GM21619 (cell line): ENCODE measurements at regions not wholly inside any gene's neighbourhood (a gene's known extent, or its start where the extent isn't known, plus 50 kb on each side); places are given as distances from the start of the nearest gene placed in this dataset.
"Not testable (repeated sequence)": the region's sequence is repeated elsewhere in the genome, so short reads cannot be mapped to it uniquely, and the experiment has no call there.

Source experiments
- ATAC-seq: cut with Tn5 transposase; IDR thresholded peaks from one replicate; pipeline ENCODE4 v1.9.1; 2021; ENCODE audit not compliant: unreplicated experiment

GRCh38 chr7:92976931-92977330 lies 140.6 kb upstream of the CDK6 start:
- no peak for ATAC-seq

GRCh38 chr7:92973974-92974373 lies 137.6 kb upstream of the CDK6 start:
- no peak for ATAC-seq

- no peak for ATAC-seq
These were observed 136.9 kb upstream of the CDK6 start for GRCh38 chr7:92973293-92973731.

- no peak for ATAC-seq
These were observed 136.1 kb upstream of the CDK6 start for GRCh38 chr7:92972441-92972840.

GRCh38 chr7:92969061-92969460 lies 132.7 kb upstream of the CDK6 start:
- no peak for ATAC-seq

GRCh38 chr7:92968502-92968901 lies 132.1 kb upstream of the CDK6 start:
- ATAC-seq, result peak; percentile 86

GRCh38 chr7:92967238-92967637 lies 130.9 kb upstream of the CDK6 start:
- no peak for ATAC-seq

GRCh38 chr7:92964141-92964540 lies 127.8 kb upstream of the CDK6 start:
- ATAC-seq, result no peak

GRCh38 chr7:92963566-92963965 lies 127.2 kb upstream of the CDK6 start:
- ATAC-seq, result no peak

- ATAC-seq, result no peak
These were observed 125.6 kb upstream of the CDK6 start for GRCh38 chr7:92961961-92962360.

GRCh38 chr7:92956575-92956974 lies 120.2 kb upstream of the CDK6 start:
- no peak for ATAC-seq

- ATAC-seq, result no peak
These were observed 118.7 kb upstream of the CDK6 start for GRCh38 chr7:92955081-92955480.

- no peak for ATAC-seq
These were observed 117.3 kb upstream of the CDK6 start for GRCh38 chr7:92953657-92954056.

- no peak for ATAC-seq
These were observed 113.4 kb upstream of the CDK6 start for GRCh38 chr7:92949748-92950147.

GRCh38 chr7:92945840-92946239 lies 109.5 kb upstream of the CDK6 start:
- no peak for ATAC-seq

- ATAC-seq, result no peak
These were observed 108.3 kb upstream of the CDK6 start for GRCh38 chr7:92944633-92945032.

GRCh38 chr7:92942706-92943105 lies 106.3 kb upstream of the CDK6 start:
- ATAC-seq, result not testable (repeated sequence)

GRCh38 chr7:92939666-92940360 lies 103.4 kb upstream of the CDK6 start:
- no peak for ATAC-seq

GRCh38 chr7:92934096-92934495 lies 97.7 kb upstream of the CDK6 start:
- ATAC-seq, result no peak

GRCh38 chr7:92932450-92932849 lies 96.1 kb upstream of the CDK6 start:
- ATAC-seq, result no peak

GRCh38 chr7:92930404-92930803 lies 94.0 kb upstream of the CDK6 start:
- no peak for ATAC-seq

GRCh38 chr7:92926697-92927044 lies 90.3 kb upstream of the CDK6 start:
- ATAC-seq, result no peak
